ENCODE measurements at regions not wholly inside any gene's neighbourhood (a gene's known extent, or its start where the extent isn't known, plus 50 kb on each side); places are given as distances from the start of the nearest gene placed in this dataset.
A peak's percentile ranks its signal among the peaks of the same experiment; 100 is the strongest.

DNA sequence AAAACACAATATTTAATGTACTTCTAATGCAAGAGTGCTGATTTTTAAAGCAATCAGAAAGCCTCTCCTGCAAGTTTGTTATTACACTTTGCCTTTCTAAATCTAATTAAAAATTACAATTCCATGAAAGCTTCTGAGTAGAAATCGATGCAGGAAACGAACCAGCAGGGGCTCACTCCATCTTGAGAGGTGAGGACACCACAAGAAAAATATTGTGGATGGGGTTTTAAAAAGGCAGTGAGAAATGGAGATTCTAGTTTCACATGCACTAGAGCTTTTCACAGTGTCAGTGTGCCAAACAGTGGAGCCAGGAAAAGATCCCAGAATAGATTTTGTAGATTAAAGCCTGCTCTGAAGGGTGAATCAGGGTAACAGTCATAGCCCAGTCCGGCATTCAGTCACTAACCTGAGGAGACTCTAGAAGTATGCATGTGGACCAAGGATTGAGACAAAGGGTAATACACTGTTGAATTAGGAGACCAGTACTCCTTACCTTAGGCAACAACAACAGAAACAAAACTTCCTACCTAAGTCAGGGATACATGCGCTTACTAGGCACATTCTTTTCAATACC is 362.3 kb downstream of the NAF1 start:
- Histone ChIP-seq H2BK12ac (ENCODE audit: low read depth, low read length) (0 out of 2 replicates have a peak overlapping the region, but pooled peaks have one; percentile 43), H2AK5ac (ENCODE audit: low read depth, low read length) (no peak overlapping the region), H4K20me1 (replicated peaks in 1 of 2; ENCODE audit: control insufficient read depth in 1 of 2, insufficient read depth in 2 of 2, low read length in 2 of 2) (no peaks in the 10 kb centered on the region), H3K27ac (ENCODE audit: low read depth, low read length) (no peak overlapping the region), H3K9me3 (ENCODE audit: insufficient read depth in 2 of 2, low read depth in 1 of 2, low read length in 1 of 2) (no peaks in the 10 kb centered on the region), H3K4me1 (replicated peaks in 1 of 4; ENCODE audit: control insufficient read depth in 3 of 4, insufficient read depth in 4 of 4, low read length in 3 of 4) (no peaks in the 10 kb centered on the region), H2BK15ac (ENCODE audit: low read length) (no peak overlapping the region), H2BK20ac (ENCODE audit: low read length) (no peak overlapping the region), H3K27me3 (replicated peaks in 1 of 4; ENCODE audit: control insufficient read depth in 3 of 4, extremely low read depth in 1 of 4, insufficient read depth in 3 of 4, low read length in 3 of 4) (no peaks in the 10 kb centered on the region), H2BK5ac (ENCODE audit: low read depth, low read length) (no peak overlapping the region), H2AFZ (ENCODE audit: low read length) (peak overlapping the region; percentile 85; the same call in 1 of the 2 replicates), H3K23me2 (ENCODE audit: low read depth, low read length) (no peaks in the 10 kb centered on the region), H4K8ac (ENCODE audit: extremely low read depth, insufficient read depth, low read length) (no peak overlapping the region), H3K79me1 (ENCODE audit: low read depth, low read length) (no peaks in the 10 kb centered on the region), H3K56ac (replicated peaks; ENCODE audit: insufficient read length, low read depth, low read length) (no peak overlapping the region), H3K4me2 (ENCODE audit: insufficient read depth in 1 of 2, low read depth in 2 of 2, low read length in 2 of 2) (no peak overlapping the region), H3K4ac (replicated peaks; ENCODE audit: insufficient read length, low read depth, low read length) (no peak overlapping the region), H3K79me2 (ENCODE audit: control insufficient read depth in 1 of 2, insufficient read depth in 2 of 2, low read length in 2 of 2) (no peaks in the 10 kb centered on the region), H3K14ac (ENCODE audit: insufficient read length) (no peak overlapping the region), H4K5ac (ENCODE audit: insufficient read length, low read depth, low read length) (no peak overlapping the region), H3K36me3 (ENCODE audit: control insufficient read depth in 2 of 4, insufficient read depth in 4 of 4, low read length in 3 of 4) (no peaks in the 10 kb centered on the region), H3K9ac (replicated peaks in 1 of 4; ENCODE audit: extremely low read depth in 1 of 4, low read depth in 3 of 4, low read length in 3 of 4) (no peak overlapping the region), H3K23ac (ENCODE audit: insufficient read length) (no peak overlapping the region), H2BK120ac (replicated peaks; ENCODE audit: low read depth, low read length) (no peak overlapping the region), H3K4me3 (ENCODE audit: extremely low read depth in 1 of 4, insufficient read depth in 2 of 4, low read depth in 3 of 4, low read length in 4 of 4) (no peak overlapping the region), H3K18ac (ENCODE audit: extremely low read depth, low read length) (no peak overlapping the region), H4K91ac (replicated peaks; ENCODE audit: insufficient read length, low read length) (no peak overlapping the region)
- 90% methylated on average over 4 of the region's 4 CpGs; no CpG with 5 or more reads in 1 of the 2 experiments for WGBS, 2 experiments (ENCODE audit: extremely low coverage in 1 of 2, insufficient coverage in 1 of 2, insufficient read length in 1 of 2, insufficient replicate concordance in 2 of 2, low coverage in 1 of 2, low lambda C conversion rate in 2 of 2, missing lambda C conversion rate in 1 of 2)
- no peak for FAIRE-seq
- ChIA-PET CTCF (ENCODE audit: partially characterized antibody) (no interaction called here), POLR2A (ENCODE audit: partially characterized antibody) (no interaction called here)
- DNase-seq (ENCODE audit: low read depth in 1 of 2, low spot score in 2 of 2) = no peak
- TF ChIP-seq RAD21 (IDR thresholded peaks at IDR 0.05 in 1 of 2, conservative IDR thresholded peaks at IDR 0.05 in 1 of 2; ENCODE audit: low read depth in 2 of 2, low read length in 2 of 2) = no peak
- TF ChIP-seq CHD2 (IDR thresholded peaks at IDR 0.05; ENCODE audit: low read length) = no peak
- TF ChIP-seq NANOG (IDR thresholded peaks at IDR 0.05; ENCODE audit: insufficient read depth, low read depth, low read length, poor library complexity, severe bottlenecking) = no peak
- no peak for TF ChIP-seq SAP30 (IDR thresholded peaks at IDR 0.05; ENCODE audit: insufficient read depth, insufficient replicate concordance, low read length)
- no peak for TF ChIP-seq TEAD4 (IDR thresholded peaks at IDR 0.05; ENCODE audit: low read depth, low read length)
- TF ChIP-seq, protein P1, sequence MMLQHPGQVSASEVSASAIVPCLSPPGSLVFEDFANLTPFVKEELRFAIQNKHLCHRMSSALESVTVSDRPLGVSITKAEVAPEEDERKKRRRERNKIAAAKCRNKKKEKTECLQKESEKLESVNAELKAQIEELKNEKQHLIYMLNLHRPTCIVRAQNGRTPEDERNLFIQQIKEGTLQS (IDR thresholded peaks at IDR 0.05; ENCODE audit: insufficient read depth, low read depth, low read length) = no peak
- TF ChIP-seq MAFK (IDR thresholded peaks at IDR 0.05; ENCODE audit: low read depth, low read length) = no peak
- TF ChIP-seq POLR2A (IDR thresholded peaks at IDR 0.05; ENCODE audit: control extremely low read depth in 1 of 2, low read depth in 2 of 2, low read length in 2 of 2) = no peak
- TF ChIP-seq, protein P2, sequence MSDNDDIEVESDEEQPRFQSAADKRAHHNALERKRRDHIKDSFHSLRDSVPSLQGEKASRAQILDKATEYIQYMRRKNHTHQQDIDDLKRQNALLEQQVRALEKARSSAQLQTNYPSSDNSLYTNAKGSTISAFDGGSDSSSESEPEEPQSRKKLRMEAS (IDR thresholded peaks at IDR 0.05) = no peak
- TF ChIP-seq CTBP2 (IDR thresholded peaks at IDR 0.05; ENCODE audit: borderline replicate concordance, insufficient read depth, insufficient read length, low read length) = no peak
- TF ChIP-seq SP1 (IDR thresholded peaks at IDR 0.05; ENCODE audit: low read depth, low read length) = no peak
- TF ChIP-seq EGR1 (IDR thresholded peaks at IDR 0.05; ENCODE audit: borderline replicate concordance, low read depth, low read length) = no peak
- TF ChIP-seq RFX5 (IDR thresholded peaks at IDR 0.05; ENCODE audit: borderline replicate concordance, low read depth, low read length) = no peak

All from H1 (cell line).